PC-9 (cell line): ENCODE measurements at regions not wholly inside any gene's neighbourhood (a gene's known extent, or its start where the extent isn't known, plus 50 kb on each side); places are given as distances from the start of the nearest gene placed in this dataset.

ENCODE experiments used
- EZH2 ChIP-seq: fragments of 200-600 bp; sonication (generic); IDR thresholded peaks from 2 replicates; pipeline ENCODE4 v1.8.0; 2017; ENCODE audit warnings: antibody characterized with exemption, low read depth
- TF ChIP-seq, protein P1 (sequence below): fragments of 200-600 bp; sonication (generic); conservative IDR thresholded peaks from 2 replicates; pipeline ENCODE4 v1.6.1; 2017; ENCODE audit warnings: mixed run types, antibody characterized with exemption, mild to moderate bottlenecking, moderate library complexity

DNA sequence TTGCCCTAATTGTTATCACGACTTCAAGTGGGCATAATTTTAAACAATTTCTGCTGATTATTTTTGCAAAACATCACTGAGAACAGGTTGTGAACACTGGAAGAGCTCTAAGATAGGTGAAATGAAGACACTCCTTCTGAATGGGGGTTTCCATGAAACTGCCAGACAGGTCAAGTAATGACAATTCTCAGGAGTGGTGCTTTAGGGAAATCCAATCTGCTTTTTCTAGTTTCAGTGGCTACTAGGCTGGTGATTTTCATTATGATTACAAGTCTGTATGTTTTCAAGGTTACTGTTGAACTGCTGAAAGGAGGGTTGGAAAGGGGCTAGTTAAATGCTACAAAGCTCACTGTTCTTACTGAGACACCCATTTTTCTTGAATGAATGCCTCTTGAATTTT, 1724.2 kb downstream of the PCDH9 start:
- no peak for TF ChIP-seq EZH2
- TF ChIP-seq, protein P1, sequence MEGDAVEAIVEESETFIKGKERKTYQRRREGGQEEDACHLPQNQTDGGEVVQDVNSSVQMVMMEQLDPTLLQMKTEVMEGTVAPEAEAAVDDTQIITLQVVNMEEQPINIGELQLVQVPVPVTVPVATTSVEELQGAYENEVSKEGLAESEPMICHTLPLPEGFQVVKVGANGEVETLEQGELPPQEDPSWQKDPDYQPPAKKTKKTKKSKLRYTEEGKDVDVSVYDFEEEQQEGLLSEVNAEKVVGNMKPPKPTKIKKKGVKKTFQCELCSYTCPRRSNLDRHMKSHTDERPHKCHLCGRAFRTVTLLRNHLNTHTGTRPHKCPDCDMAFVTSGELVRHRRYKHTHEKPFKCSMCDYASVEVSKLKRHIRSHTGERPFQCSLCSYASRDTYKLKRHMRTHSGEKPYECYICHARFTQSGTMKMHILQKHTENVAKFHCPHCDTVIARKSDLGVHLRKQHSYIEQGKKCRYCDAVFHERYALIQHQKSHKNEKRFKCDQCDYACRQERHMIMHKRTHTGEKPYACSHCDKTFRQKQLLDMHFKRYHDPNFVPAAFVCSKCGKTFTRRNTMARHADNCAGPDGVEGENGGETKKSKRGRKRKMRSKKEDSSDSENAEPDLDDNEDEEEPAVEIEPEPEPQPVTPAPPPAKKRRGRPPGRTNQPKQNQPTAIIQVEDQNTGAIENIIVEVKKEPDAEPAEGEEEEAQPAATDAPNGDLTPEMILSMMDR: no peak
